ENCODE measurements at regions not wholly inside any gene's neighbourhood (a gene's known extent, or its start where the extent isn't known, plus 50 kb on each side); places are given as distances from the start of the nearest gene placed in this dataset.

DNA sequence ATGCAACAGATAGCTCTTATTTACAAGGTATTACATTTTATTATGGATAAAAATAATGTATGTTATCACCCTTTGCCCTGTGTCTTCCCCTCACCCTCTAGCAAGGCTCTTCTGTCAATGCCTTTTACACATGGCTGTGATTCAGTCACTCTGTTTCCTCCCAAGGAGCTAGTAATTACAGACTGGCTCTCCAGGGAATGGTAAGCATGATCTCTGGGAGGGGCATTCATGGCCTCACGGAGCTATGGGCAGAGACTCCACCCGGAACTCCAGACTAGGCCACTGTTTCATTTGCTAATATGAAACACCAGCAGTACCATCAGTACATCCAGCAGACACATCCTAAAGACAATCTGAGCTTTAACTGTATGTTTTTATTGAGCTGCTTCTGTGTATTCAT is 410.9 kb upstream of the CYRIA start:
- TF ChIP-seq CTCF (IDR thresholded peaks at IDR 0.05) (no peak), EZH2phosphoT487 (IDR thresholded peaks at IDR 0.05) (no peak), EZH2 (IDR thresholded peaks at IDR 0.05) (no peak)

All from neural progenitor cell (in vitro differentiated cells).